Upper lobe of left lung (tissue), 4 donors: ENCODE measurements at regions not wholly inside any gene's neighbourhood (a gene's known extent, or its start where the extent isn't known, plus 50 kb on each side); places are given as distances from the start of the nearest gene placed in this dataset.

Source experiments
- CTCF ChIP-seq, 6 experiments: fragments of 450-650 bp in 4 of 6; fragments of 200-600 bp in 2 of 6; sonication (generic) in 2 of 6; IDR thresholded peaks; one replicate each; pipeline ENCODE4 v1.5.1; 2016 to 2019; ENCODE audit warnings: antibody characterized with exemption in 6 of 6
- POLR2A ChIP-seq, 4 donors: fragments of 450-650 bp; IDR thresholded peaks; one replicate each; pipeline ENCODE4 v1.5.1; 2016 to 2017; ENCODE audit warnings: antibody characterized with exemption in 4 of 4, mild to moderate bottlenecking in 2 of 4

- TF ChIP-seq POLR2A (IDR thresholded peaks at IDR 0.05) (no peak), CTCF (IDR thresholded peaks at IDR 0.05) (no peak)
These were observed 261.4 kb downstream of the EPHA4 start for GRCh38 chr2:221310730-221311129.
